Omental fat pad (tissue), 3 donors: ENCODE measurements at regions not wholly inside any gene's neighbourhood (a gene's known extent, or its start where the extent isn't known, plus 50 kb on each side); places are given as distances from the start of the nearest gene placed in this dataset.

ENCODE experiments used
- ATAC-seq: fragments of 150-250 bp; one replicate; pipeline ENCODE4 v1.9.1; 2016; ENCODE audit warnings: mild to moderate bottlenecking, moderate library complexity; ENCODE audit not compliant: low FRiP score
- DNase-seq: peaks from one replicate; pipeline ENCODE4 v3.0.0-alpha.2; 2019; ENCODE audit warnings: low spot score
- CTCF ChIP-seq, 3 donors: fragments of 450-650 bp; IDR thresholded peaks; one replicate each; pipeline ENCODE4 v1.5.1; 2016 to 2017; ENCODE audit warnings: antibody characterized with exemption in 3 of 3, mild to moderate bottlenecking in 3 of 3, moderate library complexity in 2 of 3

GRCh38 chr14:54040846-54041245 is 84.2 kb upstream of the BMP4 start:
- ATAC-seq (no peak), DNase-seq (no peak)
- no peak for TF ChIP-seq CTCF (IDR thresholded peaks at IDR 0.05)

- DNase-seq = no peak
- no peak for TF ChIP-seq CTCF (IDR thresholded peaks at IDR 0.05)
- no peak for ATAC-seq
Observed at GRCh38 chr14:54046250-54046649, 89.6 kb upstream of the BMP4 start.

GRCh38 chr14:54047645-54048308 is 91.2 kb upstream of the BMP4 start:
- DNase-seq = no peak
- ATAC-seq = no peak
- TF ChIP-seq CTCF (IDR thresholded peaks at IDR 0.05) = no peak

GRCh38 chr14:54048311-54048710 is 91.7 kb upstream of the BMP4 start:
- ATAC-seq (no peak), DNase-seq (no peak)
- no peak for TF ChIP-seq CTCF (IDR thresholded peaks at IDR 0.05)

GRCh38 chr14:54048736-54049135 is 92.1 kb upstream of the BMP4 start:
- no peak for DNase-seq
- ATAC-seq = no peak
- no peak for TF ChIP-seq CTCF (IDR thresholded peaks at IDR 0.05)

- no peak for ATAC-seq
- DNase-seq = no peak
- TF ChIP-seq CTCF (IDR thresholded peaks at IDR 0.05) = no peak
Observed at GRCh38 chr14:54050759-54051158, 94.1 kb upstream of the BMP4 start.

GRCh38 chr14:54052696-54053385 is 96.2 kb upstream of the BMP4 start:
- ATAC-seq = no peak

More at GRCh38 chr14:54052696-54053385, 96.2 kb upstream of the BMP4 start:
- no peak for DNase-seq
- TF ChIP-seq CTCF (IDR thresholded peaks at IDR 0.05) = no peak
